Thyroid gland (tissue), 4 donors: ENCODE measurements at regions not wholly inside any gene's neighbourhood (a gene's known extent, or its start where the extent isn't known, plus 50 kb on each side); places are given as distances from the start of the nearest gene placed in this dataset.

ENCODE experiments used
- DNase-seq, 2 donors: peaks; one replicate each; pipeline ENCODE4 v3.0.0-alpha.2; 2019
- H3K27ac ChIP-seq, 3 donors: fragments of 200-600 bp; sonication (generic); 1 replicate in 2 of 3; 2 replicates in 1 of 3; pipeline ENCODE4 v1.5.1; 2016 to 2019; ENCODE audit warnings: mild to moderate bottlenecking in 1 of 3, moderate library complexity in 1 of 3
- H3K27me3 ChIP-seq: fragments of 200-600 bp; sonication (generic); one replicate; pipeline ENCODE4 v1.5.1; 2019
- H3K36me3 ChIP-seq, 2 donors: fragments of 200-600 bp; sonication (generic); one replicate each; pipeline ENCODE4 v1.5.1; 2016 to 2019
- H3K4me1 ChIP-seq, 2 donors: fragments of 200-600 bp; sonication (generic); one replicate each; pipeline ENCODE4 v1.5.1; 2017 to 2019
- H3K4me3 ChIP-seq, 3 donors: fragments of 200-600 bp; sonication (generic); replicated peaks in 1 of 3; 1 replicate in 2 of 3; 2 replicates in 1 of 3; pipeline ENCODE4 v1.5.1; 2016; ENCODE audit warnings: mild to moderate bottlenecking in 1 of 3
- H3K9me3 ChIP-seq: fragments of 200-600 bp; sonication (generic); one replicate; pipeline ENCODE4 v1.5.1; 2017
- CTCF ChIP-seq, 6 experiments: fragments of 200-600 bp in 3 of 6; fragments of 450-650 bp in 3 of 6; sonication (generic) in 3 of 6; IDR thresholded peaks; one replicate each; pipeline ENCODE4 v1.5.1; 2016 to 2019; ENCODE audit warnings: antibody characterized with exemption in 6 of 6, mild to moderate bottlenecking in 2 of 6, inconsistent platforms in 1 of 6, moderate library complexity in 1 of 6
- POLR2A ChIP-seq, 2 donors: fragments of 450-650 bp; IDR thresholded peaks; one replicate each; pipeline ENCODE4 v1.6.1; 2017; ENCODE audit warnings: antibody characterized with exemption in 2 of 2, mild to moderate bottlenecking in 2 of 2, moderate library complexity in 1 of 2
- WGBS, 2 donors: methylation state at CpG; one replicate each; pipeline ENCODE4 v1.1.5; 2017; 5-methylcytosine and 5-hydroxymethylcytosine counted together
- intact Hi-C: fragments of 100-400 bp; cut with DNase I; formaldehyde crosslinking; loops from one replicate; pipeline ENCODE4 v1.15.1; 2023

GRCh38 chr4:123501733-123502132 is 105.1 kb downstream of the SPRY1 start:
- Histone ChIP-seq H3K36me3 (no peaks in the 10 kb centered on the region), H3K27ac (no peak overlapping the region), H3K4me3 (no peak overlapping the region), H3K4me1 (peaks cover 0 to 7% of the 10 kb centered on the region in 2 donors), H3K27me3 (no peaks in the 10 kb centered on the region), H3K9me3 (no peaks in the 10 kb centered on the region)
- no peak for TF ChIP-seq CTCF (IDR thresholded peaks at IDR 0.05)
- TF ChIP-seq POLR2A (IDR thresholded peaks at IDR 0.05): no peak
- 63 to 76% methylated on average over 1 of the region's 1 CpG for WGBS, 2 donors
- intact Hi-C loops: no loop called here
- no peak for DNase-seq

GRCh38 chr4:123503698-123504363 is 107.2 kb downstream of the SPRY1 start:
- no peak for DNase-seq
- H3K27ac ChIP-seq: no peak overlapping the region
- H3K4me3 ChIP-seq: no peak overlapping the region
- TF ChIP-seq CTCF (IDR thresholded peaks at IDR 0.05) (no peak), POLR2A (IDR thresholded peaks at IDR 0.05) (no peak)
- 83 to 98% methylated on average over 4 of the region's 4 CpGs for WGBS, 2 donors
- H3K36me3 ChIP-seq: no peaks in the 10 kb centered on the region
- intact Hi-C loops: no loop called here
- H3K4me1 ChIP-seq: peaks cover 0 to 7% of the 10 kb centered on the region in 2 donors
- no peaks in the 10 kb centered on the region for H3K27me3 ChIP-seq
- H3K9me3 ChIP-seq: no peaks in the 10 kb centered on the region

- Histone ChIP-seq H3K9me3 (no peaks in the 10 kb centered on the region), H3K4me1 (peaks cover 0 to 7% of the 10 kb centered on the region in 2 donors), H3K27me3 (no peaks in the 10 kb centered on the region), H3K36me3 (no peaks in the 10 kb centered on the region), H3K27ac (peak overlapping the region; percentile 5 to 73 (median 39)), H3K4me3 (peak overlapping the region in 2 of 3 donors; percentile 29 to 47)
- peak; percentile 65 to 69 for DNase-seq
- WGBS, 2 donors: 3 to 4% methylated on average over 57 to 58 of the region's 58 CpGs
- TF ChIP-seq CTCF (IDR thresholded peaks at IDR 0.05) (no peak), POLR2A (IDR thresholded peaks at IDR 0.05) (peak in 1 of 2 donors; percentile 10)
- intact Hi-C loops: no loop called here
Observed at GRCh38 chr4:123505095-123506010, 108.8 kb downstream of the SPRY1 start.

GRCh38 chr4:123506011-123506695 is 109.6 kb downstream of the SPRY1 start:
- intact Hi-C loops: no loop called here
- Histone ChIP-seq H3K27me3 (no peaks in the 10 kb centered on the region), H3K27ac (peak overlapping the region; percentile 5 to 73 (median 39)), H3K4me1 (peaks cover 0 to 7% of the 10 kb centered on the region in 2 donors), H3K9me3 (no peaks in the 10 kb centered on the region), H3K4me3 (peak overlapping the region in 2 of 3 donors; percentile 29 to 47), H3K36me3 (no peaks in the 10 kb centered on the region)
- TF ChIP-seq CTCF (IDR thresholded peaks at IDR 0.05) (no peak), POLR2A (IDR thresholded peaks at IDR 0.05) (no peak)
- WGBS, 2 donors: 45 to 52% methylated on average over 16 to 17 of the region's 17 CpGs
- DNase-seq: no peak
